IMR-90 (cell line): ENCODE measurements at regions not wholly inside any gene's neighbourhood (a gene's known extent, or its start where the extent isn't known, plus 50 kb on each side); places are given as distances from the start of the nearest gene placed in this dataset.
A peak's percentile ranks its signal among the peaks of the same experiment; 100 is the strongest.

ENCODE experiments used
- ATAC-seq: fragments of 200-7000 bp; cut with Tn5 transposase; 2 replicates; pipeline ENCODE4 v1.9.1; 2020; ENCODE audit warnings: low read depth, mild to moderate bottlenecking, moderate library complexity
- BruUV-seq: library from RNA; stranded (reverse); fragments of 400-500 nt; replicated peaks from 2 replicates; lab custom pipeline; 2021; lab: Mats Ljungman, UMichigan
- CTCF ChIA-PET: fragments of 300-600 bp; formaldehyde crosslinking; extraction: SDS; loops from one replicate; lab custom pipeline; 2021; ENCODE audit warnings: antibody characterized with exemption; lab: Yijun Ruan, JAX
- POLR2A ChIA-PET: fragments of 300-600 bp; sonication (Branson Sonifier 250); formaldehyde crosslinking; loops from one replicate; lab custom pipeline; 2022; ENCODE audit warnings: antibody characterized with exemption; ENCODE audit not compliant: unreplicated experiment; lab: Charles Lee
- DNase-seq: peaks from one replicate; pipeline ENCODE4 v3.0.0; 2013
- H2AFZ ChIP-seq: replicated peaks from 2 replicates; pipeline ENCODE3; 2013; ENCODE audit warnings: low read length, mild to moderate bottlenecking; ENCODE audit not compliant: poor library complexity
- H2AK5ac ChIP-seq: 2 replicates; pipeline ENCODE4 v1.6.1; 2013; ENCODE audit warnings: low read depth, low read length, inconsistent platforms
- H2AK9ac ChIP-seq: replicated peaks from 2 replicates; pipeline ENCODE3; 2013; ENCODE audit warnings: mild to moderate bottlenecking, low read depth, low read length, moderate library complexity; ENCODE audit not compliant: poor library complexity
- H2BK120ac ChIP-seq: 2 replicates; pipeline ENCODE4 v1.6.1; 2013; ENCODE audit warnings: low read depth, low read length, inconsistent platforms
- H2BK15ac ChIP-seq: 3 replicates; pipeline ENCODE4 v1.6.1; 2013; ENCODE audit warnings: low read depth, low read length, inconsistent platforms
- H2BK20ac ChIP-seq: 2 replicates; pipeline ENCODE4 v1.6.1; 2013; ENCODE audit warnings: low read depth, mild to moderate bottlenecking, inconsistent platforms, low read length, moderate library complexity
- H2BK5ac ChIP-seq: 2 replicates; pipeline ENCODE4 v1.6.1; 2013; ENCODE audit warnings: mild to moderate bottlenecking, low read depth, low read length, inconsistent platforms; ENCODE audit not compliant: poor library complexity, severe bottlenecking
- H3K14ac ChIP-seq: replicated peaks from 2 replicates; pipeline ENCODE4 v1.6.1; 2013; ENCODE audit warnings: low read depth, low read length, inconsistent platforms
- H3K18ac ChIP-seq: 2 replicates; pipeline ENCODE4 v1.6.1; 2013; ENCODE audit warnings: low read depth, low read length, control low read depth
- H3K23ac ChIP-seq: 2 replicates; pipeline ENCODE4 v1.6.1; 2013; ENCODE audit warnings: low read depth, low read length, inconsistent platforms
- H3K27ac ChIP-seq: 2 replicates; pipeline ENCODE4 v1.5.1; 2013; ENCODE audit warnings: mild to moderate bottlenecking, control low read depth, low read length; ENCODE audit not compliant: insufficient read depth
- H3K27me3 ChIP-seq: 2 replicates; pipeline ENCODE4 v1.6.1; 2013; ENCODE audit warnings: low read length; ENCODE audit not compliant: control insufficient read depth, insufficient read depth
- H3K36me3 ChIP-seq: 2 replicates; pipeline ENCODE4 v1.6.1; 2013; ENCODE audit warnings: low read length, mixed read lengths; ENCODE audit not compliant: control insufficient read depth, insufficient read depth
- H3K4ac ChIP-seq: 2 replicates; pipeline ENCODE4 v1.6.1; 2013; ENCODE audit warnings: low read depth, low read length, inconsistent platforms
- H3K4me1 ChIP-seq: 2 replicates; pipeline ENCODE4 v1.6.1; 2013; ENCODE audit warnings: low read length, mixed read lengths; ENCODE audit not compliant: control insufficient read depth, insufficient read depth
- H3K4me2 ChIP-seq: 2 replicates; pipeline ENCODE4 v1.6.1; 2013; ENCODE audit warnings: low read depth, mild to moderate bottlenecking, control low read depth, low read length, moderate library complexity
- H3K4me3 ChIP-seq: 2 replicates; pipeline ENCODE4 v1.5.1; 2013; ENCODE audit warnings: low read depth, mild to moderate bottlenecking, control low read depth, low read length, moderate library complexity; ENCODE audit not compliant: insufficient read depth
- H3K56ac ChIP-seq: 2 replicates; pipeline ENCODE4 v1.6.1; 2013; ENCODE audit warnings: low read length, inconsistent platforms; ENCODE audit not compliant: insufficient read depth; ENCODE audit errors: extremely low read depth
- H3K79me1 ChIP-seq, 2 experiments: 2 replicates each; pipeline ENCODE4 v1.6.1; 2013; ENCODE audit warnings: low read length in 2 of 2, inconsistent platforms in 1 of 2, low read depth in 1 of 2
- H3K9ac ChIP-seq: 2 replicates; pipeline ENCODE4 v1.6.1; 2013; ENCODE audit warnings: low read depth, low read length, control low read depth
- H3K9me1 ChIP-seq: 2 replicates; pipeline ENCODE4 v1.6.1; 2013; ENCODE audit warnings: low read length, inconsistent platforms; ENCODE audit not compliant: insufficient read depth
- H3K9me3 ChIP-seq: 2 replicates; pipeline ENCODE4 v1.6.1; 2013; ENCODE audit warnings: low read length; ENCODE audit not compliant: control insufficient read depth, insufficient read depth
- H4K20me1 ChIP-seq: 2 replicates; pipeline ENCODE4 v1.6.1; 2013; ENCODE audit warnings: low read length, inconsistent platforms; ENCODE audit not compliant: insufficient read depth
- H4K5ac ChIP-seq: 2 replicates; pipeline ENCODE4 v1.6.1; 2013; ENCODE audit warnings: mild to moderate bottlenecking, low read depth, low read length, control low read depth
- H4K8ac ChIP-seq, 2 experiments: 2 replicates each; pipeline ENCODE4 v1.6.1; 2013; ENCODE audit warnings: low read depth in 2 of 2, low read length in 2 of 2, control low read depth in 1 of 2, inconsistent platforms in 1 of 2
- H4K91ac ChIP-seq: 2 replicates; pipeline ENCODE4 v1.6.1; 2013; ENCODE audit warnings: low read depth, low read length, inconsistent platforms; ENCODE audit not compliant: insufficient read depth
- ELK1 ChIP-seq: fragments of 150-350 bp; IDR thresholded peaks from 2 replicates; pipeline ENCODE4 v1.6.1; 2016; ENCODE audit warnings: low read depth, mild to moderate bottlenecking, low read length, moderate library complexity, borderline replicate concordance
- FOS ChIP-seq: fragments of 150-350 bp; IDR thresholded peaks from 2 replicates; pipeline ENCODE4 v1.6.1; 2016; ENCODE audit warnings: low read depth, low read length
- NFE2L2 ChIP-seq: fragments of 150-350 bp; IDR thresholded peaks from 2 replicates; pipeline ENCODE4 v1.6.1; 2016; ENCODE audit warnings: low read depth, mild to moderate bottlenecking, low read length
- POLR2A ChIP-seq: IDR thresholded peaks from 2 replicates; pipeline ENCODE4 v1.6.1; 2012; ENCODE audit warnings: mild to moderate bottlenecking, low read depth, low read length
- RFX5 ChIP-seq: IDR thresholded peaks from 2 replicates; pipeline ENCODE4 v1.8.0; 2012; ENCODE audit warnings: low read depth, mild to moderate bottlenecking, low read length, moderate library complexity
- WGBS, 2 experiments: methylation state at CpG; one replicate each; pipeline versions ENCODE4 v1.1.5 to v1.1.7; 2013; ENCODE audit warnings: missing lambda C conversion rate in 2 of 2; ENCODE audit not compliant: insufficient read length in 1 of 2; ENCODE audit errors: extremely low coverage in 2 of 2; 5-methylcytosine and 5-hydroxymethylcytosine counted together
- dilution Hi-C: fragments of 300-500 bp; cut with HindIII; formaldehyde crosslinking; loops from one replicate; pipeline ENCODE4 v1.14.3; 2018; ENCODE audit warnings: low sequenced_read_pairs; ENCODE audit not compliant: unreplicated experiment
- in situ Hi-C: fragments of 300-500 bp; cut with MboI; formaldehyde crosslinking; loops from 3 replicates; pipeline ENCODE4 v1.14.3; 2019; ENCODE audit warnings: low sequenced_read_pairs, inconsistent platforms, mixed read lengths
- intact Hi-C: fragments of 100-400 bp; cut with micrococcal nuclease; formaldehyde crosslinking; loops from 2 replicates; pipeline ENCODE4 v1.10.0; 2022

GRCh38 chr18:6591491-6591890 is 138.0 kb upstream of the ARHGAP28 start:
- 100% methylated on average over 2 of the region's 4 CpGs; no CpG with 5 or more reads in 1 of the 2 experiments for WGBS, 2 experiments
- peak; percentile 44 for DNase-seq

More at GRCh38 chr18:6591491-6591890, 138.0 kb upstream of the ARHGAP28 start:
- no peaks in the 10 kb centered on the region for H3K9me1 ChIP-seq
- dilution Hi-C loops (no loop called here), intact Hi-C loops (no loop called here), in situ Hi-C loops (no loop called here)
- no peak overlapping the region for H3K23ac ChIP-seq
- H3K4me1 ChIP-seq, result no peaks in the 10 kb centered on the region; the same call in 1 of the 2 replicates
- H3K18ac ChIP-seq, result no peak overlapping the region
- no peak overlapping the region for H2BK15ac ChIP-seq
- H3K56ac ChIP-seq, result no peak overlapping the region
- H4K20me1 ChIP-seq, result no peaks in the 10 kb centered on the region
- peak; percentile 71 for ATAC-seq
- no peak overlapping the region for H3K4me3 ChIP-seq
- no peak overlapping the region for H2BK20ac ChIP-seq
- H4K91ac ChIP-seq, result no peak overlapping the region
- BruUV-seq, result no TSS peak
- H3K27me3 ChIP-seq, result no peaks in the 10 kb centered on the region
- H2AK5ac ChIP-seq, result no peak overlapping the region
- no peak overlapping the region for H3K14ac ChIP-seq
- no peak overlapping the region for H2BK120ac ChIP-seq
- no peak overlapping the region for H4K8ac ChIP-seq
- H3K4ac ChIP-seq, result no peak overlapping the region
- no peak overlapping the region for H4K5ac ChIP-seq
- no peak overlapping the region for H3K27ac ChIP-seq
- H3K36me3 ChIP-seq, result no peaks in the 10 kb centered on the region
- no peak overlapping the region for H3K9ac ChIP-seq
- no peak overlapping the region for H2AFZ ChIP-seq
- no peak for TF ChIP-seq POLR2A
- TF ChIP-seq NFE2L2, result no peak
- no peak for TF ChIP-seq RFX5
- no peak for TF ChIP-seq FOS
- TF ChIP-seq ELK1, result no peak
- POLR2A ChIA-PET, result no interaction called here
- H2AK9ac ChIP-seq, result no peak overlapping the region
- H2BK5ac ChIP-seq, result no peak overlapping the region
- CTCF ChIA-PET, result no interaction called here
- no peaks in the 10 kb centered on the region for H3K79me1 ChIP-seq
- H3K4me2 ChIP-seq, result no peak overlapping the region
- no peaks in the 10 kb centered on the region for H3K9me3 ChIP-seq
